Coronary artery (tissue), 2 donors: ENCODE measurements at regions not wholly inside any gene's neighbourhood (a gene's known extent, or its start where the extent isn't known, plus 50 kb on each side); places are given as distances from the start of the nearest gene placed in this dataset.

Source experiments
- DNase-seq: peaks from one replicate; pipeline ENCODE4 v3.0.0-alpha.2; 2017; ENCODE audit warnings: low spot score
- H3K27ac ChIP-seq, 2 donors: fragments of 200-600 bp; sonication (generic); one replicate each; pipeline ENCODE4 v1.5.1; 2016 to 2019
- H3K4me3 ChIP-seq: fragments of 200-600 bp; sonication (generic); 2 replicates; pipeline ENCODE4 v1.5.1; 2016; ENCODE audit warnings: mild to moderate bottlenecking, moderate library complexity
- CTCF ChIP-seq: fragments of 200-600 bp; sonication (generic); IDR thresholded peaks from one replicate; pipeline ENCODE4 v1.5.1; 2019; ENCODE audit warnings: antibody characterized with exemption

GRCh38 chr4:171169396-171169795, 643.8 kb upstream of the GALNTL6 start:
- DNase-seq: no peak
- TF ChIP-seq CTCF: no peak
- Histone ChIP-seq H3K4me3 (no peak overlapping the region), H3K27ac (no peak overlapping the region)

GRCh38 chr4:171162478-171162877, 650.7 kb upstream of the GALNTL6 start:
- no peak for TF ChIP-seq CTCF
- DNase-seq: no peak
- no peak overlapping the region for H3K27ac ChIP-seq
- no peak overlapping the region for H3K4me3 ChIP-seq

- Histone ChIP-seq H3K27ac (no peak overlapping the region), H3K4me3 (no peak overlapping the region)
- no peak for DNase-seq
- no peak for TF ChIP-seq CTCF
Observed at GRCh38 chr4:171157462-171158082, 655.6 kb upstream of the GALNTL6 start.

GRCh38 chr4:171142639-171143038, 670.6 kb upstream of the GALNTL6 start:
- Histone ChIP-seq H3K27ac (no peak overlapping the region), H3K4me3 (no peak overlapping the region)
- no peak for TF ChIP-seq CTCF
- DNase-seq: no peak

- Histone ChIP-seq H3K4me3 (no peak overlapping the region), H3K27ac (no peak overlapping the region)
- no peak for TF ChIP-seq CTCF
- DNase-seq: no peak
Observed at GRCh38 chr4:171142045-171142444, 671.2 kb upstream of the GALNTL6 start.

GRCh38 chr4:171130256-171130801, 682.9 kb upstream of the GALNTL6 start:
- no peak overlapping the region for H3K27ac ChIP-seq
- H3K4me3 ChIP-seq: no peak overlapping the region
- TF ChIP-seq CTCF: no peak
- no peak for DNase-seq

GRCh38 chr4:171118091-171118490, 695.1 kb upstream of the GALNTL6 start:
- no peak overlapping the region for H3K4me3 ChIP-seq
- DNase-seq: no peak
- H3K27ac ChIP-seq: no peak overlapping the region
- TF ChIP-seq CTCF: no peak
